ENCODE measurements at regions not wholly inside any gene's neighbourhood (a gene's known extent, or its start where the extent isn't known, plus 50 kb on each side); places are given as distances from the start of the nearest gene placed in this dataset.
A peak's percentile ranks its signal among the peaks of the same experiment; 100 is the strongest.

GRCh38 chr4:123497340-123497739 lies 100.7 kb downstream of the SPRY1 start:
- no peak for DNase-seq

- no peak for DNase-seq
These were observed 105.1 kb downstream of the SPRY1 start for GRCh38 chr4:123501733-123502132.

GRCh38 chr4:123503698-123504363 lies 107.2 kb downstream of the SPRY1 start:
- DNase-seq, result no peak

GRCh38 chr4:123505095-123506010 lies 108.8 kb downstream of the SPRY1 start:
- peak; percentile 74 for DNase-seq

- peak; percentile 74 for DNase-seq
These were observed 109.6 kb downstream of the SPRY1 start for GRCh38 chr4:123506011-123506695.

- no peak for DNase-seq
These were observed 110.8 kb downstream of the SPRY1 start for GRCh38 chr4:123507376-123507775.

- DNase-seq, result no peak
These were observed 113.6 kb downstream of the SPRY1 start for GRCh38 chr4:123510221-123510620.

GRCh38 chr4:123510659-123511058 lies 114.1 kb downstream of the SPRY1 start:
- no peak for DNase-seq

- no peak for DNase-seq
These were observed 120.0 kb downstream of the SPRY1 start for GRCh38 chr4:123516576-123516975.

- no peak for DNase-seq
These were observed 120.6 kb downstream of the SPRY1 start for GRCh38 chr4:123517176-123517575.

GRCh38 chr4:123517971-123518370 lies 121.4 kb downstream of the SPRY1 start:
- no peak for DNase-seq

GRCh38 chr4:123520325-123520724 lies 123.7 kb downstream of the SPRY1 start:
- DNase-seq, result peak; percentile 87

GRCh38 chr4:123522081-123522480 lies 125.5 kb downstream of the SPRY1 start:
- DNase-seq, result peak; percentile 42

GRCh38 chr4:123522646-123523045 lies 126.1 kb downstream of the SPRY1 start:
- DNase-seq, result peak; percentile 44

GRCh38 chr4:123524958-123525628 lies 128.5 kb downstream of the SPRY1 start:
- no peak for DNase-seq

- no peak for DNase-seq
These were observed 129.9 kb downstream of the SPRY1 start for GRCh38 chr4:123526511-123526910.

GRCh38 chr4:123528501-123529277 lies 132.1 kb downstream of the SPRY1 start:
- peak; percentile 21 for DNase-seq

- DNase-seq, result no peak
These were observed 132.6 kb downstream of the SPRY1 start for GRCh38 chr4:123529278-123529568.

- DNase-seq, result no peak
These were observed 133.8 kb downstream of the SPRY1 start for GRCh38 chr4:123530357-123530756.

- DNase-seq, result no peak
These were observed 138.6 kb downstream of the SPRY1 start for GRCh38 chr4:123535037-123535748.

GRCh38 chr4:123536225-123536624 lies 139.6 kb downstream of the SPRY1 start:
- no peak for DNase-seq

Data from skin of body (tissue), 1 donor.